ENCODE measurements at regions not wholly inside any gene's neighbourhood (a gene's known extent, or its start where the extent isn't known, plus 50 kb on each side); places are given as distances from the start of the nearest gene placed in this dataset.

DNA sequence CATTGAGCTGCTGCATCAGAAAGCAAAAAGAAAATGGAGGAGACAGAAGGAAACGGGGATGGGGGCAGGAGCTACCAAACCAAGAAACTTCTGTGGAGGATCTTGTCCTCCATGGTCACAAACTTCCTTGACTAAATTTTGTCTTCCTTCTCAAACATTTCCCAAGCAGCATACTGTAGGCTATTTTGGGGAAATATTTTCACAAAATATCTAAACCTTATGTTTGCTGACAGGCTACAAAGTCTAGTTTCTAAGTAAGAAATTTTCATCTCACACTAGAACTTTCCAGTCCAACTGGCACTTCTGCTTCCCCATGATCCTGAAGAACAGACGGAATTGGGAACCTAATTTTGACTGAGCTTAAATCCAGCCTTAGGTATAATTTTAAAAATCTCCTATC, 552.0 kb downstream of the SNAPC1 start:
- DNase-seq (ENCODE audit: low read depth in 1 of 2, low spot score in 1 of 2) = no peak
- in situ Hi-C loops (cut with HindIII; ENCODE audit: low pct_unique_long_range_greater_than_20kb, low sequenced_read_pairs) = no loop called here

GRCh38 chr14:62314871-62315270, 552.7 kb downstream of the SNAPC1 start:
- in situ Hi-C loops (cut with HindIII; ENCODE audit: low pct_unique_long_range_greater_than_20kb, low sequenced_read_pairs) = no loop called here

More for the DNA sequence above, 552.0 kb downstream of the SNAPC1 start:
- no peak for TF ChIP-seq JUND (IDR thresholded peaks at IDR 0.05; ENCODE audit: low read depth)

DNA sequence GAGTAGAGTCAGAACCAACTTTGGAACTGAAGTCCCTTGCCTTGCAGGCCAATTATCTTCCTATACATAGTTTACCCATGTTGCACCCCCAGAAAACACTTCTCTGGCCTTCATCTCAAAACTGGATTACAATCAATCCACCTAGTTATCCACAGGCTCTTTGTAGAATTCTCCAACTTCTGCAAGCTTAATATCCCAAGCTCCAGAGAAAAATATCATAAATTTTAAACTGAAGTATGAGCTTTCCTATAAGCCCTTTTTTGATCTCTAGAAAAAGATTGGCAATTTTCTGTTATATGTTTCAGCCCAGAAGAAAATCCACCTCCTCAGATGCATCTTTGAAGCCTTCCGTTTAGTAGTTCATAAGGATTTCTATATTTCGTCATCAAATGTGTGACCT, 553.4 kb downstream of the SNAPC1 start:
- TF ChIP-seq JUND (IDR thresholded peaks at IDR 0.05; ENCODE audit: low read depth) = no peak
- DNase-seq (ENCODE audit: low read depth in 1 of 2, low spot score in 1 of 2) = no peak
- in situ Hi-C loops (cut with HindIII; ENCODE audit: low pct_unique_long_range_greater_than_20kb, low sequenced_read_pairs) = no loop called here

More at GRCh38 chr14:62314871-62315270, 552.7 kb downstream of the SNAPC1 start:
- no peak for DNase-seq (ENCODE audit: low read depth in 1 of 2, low spot score in 1 of 2)
- TF ChIP-seq JUND (IDR thresholded peaks at IDR 0.05; ENCODE audit: low read depth) = no peak

- DNase-seq (ENCODE audit: low read depth in 1 of 2, low spot score in 1 of 2) = no peak
- TF ChIP-seq JUND (IDR thresholded peaks at IDR 0.05; ENCODE audit: low read depth) = no peak
- in situ Hi-C loops (cut with HindIII; ENCODE audit: low pct_unique_long_range_greater_than_20kb, low sequenced_read_pairs) = no loop called here
These were observed 560.0 kb downstream of the SNAPC1 start for GRCh38 chr14:62322216-62322615.

DNA sequence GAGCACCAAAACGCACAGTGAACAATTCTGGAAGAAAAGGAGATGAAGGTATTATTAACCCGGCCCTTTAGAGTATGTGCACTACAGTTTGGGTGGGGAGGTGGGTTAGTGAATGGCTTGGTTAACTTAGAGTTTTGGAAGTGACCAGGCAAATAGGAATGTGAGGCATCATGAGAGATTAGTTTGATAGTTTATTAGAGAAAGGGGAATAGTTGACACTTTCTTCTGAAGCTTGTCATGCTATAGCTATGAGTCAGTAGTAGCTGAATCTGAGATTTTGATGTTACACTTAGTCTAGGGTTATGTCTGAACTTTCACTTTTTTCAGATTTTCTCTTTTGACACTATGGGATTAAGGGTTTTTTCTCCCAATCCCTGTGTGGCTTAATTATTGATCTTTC, 567.2 kb downstream of the SNAPC1 start:
- in situ Hi-C loops (cut with HindIII; ENCODE audit: low pct_unique_long_range_greater_than_20kb, low sequenced_read_pairs) = no loop called here
- TF ChIP-seq JUND (IDR thresholded peaks at IDR 0.05; ENCODE audit: low read depth) = no peak
- no peak for DNase-seq (ENCODE audit: low read depth in 1 of 2, low spot score in 1 of 2)

DNA sequence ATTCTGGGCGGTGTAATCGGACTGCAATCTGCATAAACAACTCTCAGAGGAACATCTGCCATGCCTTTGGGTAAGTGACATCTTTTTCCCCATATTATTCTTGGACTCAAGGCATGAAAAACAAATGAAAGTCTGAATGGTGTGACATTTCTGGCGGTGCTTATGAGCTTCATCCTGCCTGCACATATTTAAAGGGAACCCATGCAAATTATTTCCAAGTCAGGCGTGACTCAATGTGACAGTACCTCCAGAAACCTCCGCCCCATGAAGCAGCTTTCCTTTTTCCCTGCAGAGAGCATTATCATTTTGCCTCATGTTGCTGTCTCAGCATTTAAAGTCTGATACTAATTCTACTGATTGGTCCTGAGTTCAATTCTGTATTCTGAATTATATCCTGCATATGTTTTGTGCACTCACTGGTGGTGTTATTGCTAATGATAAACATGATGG, 585.4 kb downstream of the SNAPC1 start:
- in situ Hi-C loops (cut with HindIII; ENCODE audit: low pct_unique_long_range_greater_than_20kb, low sequenced_read_pairs) = no loop called here
- no peak for TF ChIP-seq JUND (IDR thresholded peaks at IDR 0.05; ENCODE audit: low read depth)
- DNase-seq (ENCODE audit: low read depth in 1 of 2, low spot score in 1 of 2) = no peak

GRCh38 chr14:62357362-62357761, 595.1 kb downstream of the SNAPC1 start:
- in situ Hi-C loops (cut with HindIII; ENCODE audit: low pct_unique_long_range_greater_than_20kb, low sequenced_read_pairs) = no loop called here
- no peak for TF ChIP-seq JUND (IDR thresholded peaks at IDR 0.05; ENCODE audit: low read depth)
- DNase-seq (ENCODE audit: low read depth in 1 of 2, low spot score in 1 of 2) = no peak

DNA sequence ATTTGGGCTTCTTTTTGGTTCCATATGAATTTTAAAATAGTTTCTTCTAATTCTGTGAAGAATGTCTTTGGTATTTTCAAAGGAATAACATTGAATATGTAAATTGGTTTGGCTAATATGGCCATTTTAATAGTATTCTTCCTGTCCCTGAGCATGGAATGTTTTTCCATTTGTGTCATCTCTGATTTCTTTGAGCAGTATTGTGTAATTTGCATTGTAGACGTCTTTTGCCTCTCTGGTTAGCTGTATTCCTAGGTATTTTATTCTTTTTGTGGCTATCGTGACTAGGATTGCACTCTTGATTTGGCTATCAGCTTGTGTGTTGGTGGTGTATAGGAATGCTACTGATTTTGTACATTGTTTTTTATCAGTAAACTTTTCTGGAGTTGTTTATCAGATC, 601.9 kb downstream of the SNAPC1 start:
- no peak for DNase-seq (ENCODE audit: low read depth in 1 of 2, low spot score in 1 of 2)
- no peak for TF ChIP-seq JUND (IDR thresholded peaks at IDR 0.05; ENCODE audit: low read depth)
- in situ Hi-C loops (cut with HindIII; ENCODE audit: low pct_unique_long_range_greater_than_20kb, low sequenced_read_pairs) = no loop called here

- TF ChIP-seq JUND (IDR thresholded peaks at IDR 0.05; ENCODE audit: low read depth) = no peak
- in situ Hi-C loops (cut with HindIII; ENCODE audit: low pct_unique_long_range_greater_than_20kb, low sequenced_read_pairs) = no loop called here
- DNase-seq (ENCODE audit: low read depth in 1 of 2, low spot score in 1 of 2) = no peak
These were observed 602.6 kb downstream of the SNAPC1 start for GRCh38 chr14:62364800-62365280.

- no peak for TF ChIP-seq JUND (IDR thresholded peaks at IDR 0.05; ENCODE audit: low read depth)
- DNase-seq (ENCODE audit: low read depth in 1 of 2, low spot score in 1 of 2) = no peak
- in situ Hi-C loops (cut with HindIII; ENCODE audit: low pct_unique_long_range_greater_than_20kb, low sequenced_read_pairs) = no loop called here
These were observed 607.8 kb downstream of the SNAPC1 start for GRCh38 chr14:62369919-62370560.

- no peak for DNase-seq (ENCODE audit: low read depth in 1 of 2, low spot score in 1 of 2)
- in situ Hi-C loops (cut with HindIII; ENCODE audit: low pct_unique_long_range_greater_than_20kb, low sequenced_read_pairs) = no loop called here
- TF ChIP-seq JUND (IDR thresholded peaks at IDR 0.05; ENCODE audit: low read depth) = no peak
These were observed 611.7 kb downstream of the SNAPC1 start for GRCh38 chr14:62373944-62374343.

GRCh38 chr14:62378057-62378456, 615.8 kb downstream of the SNAPC1 start:
- in situ Hi-C loops (cut with HindIII; ENCODE audit: low pct_unique_long_range_greater_than_20kb, low sequenced_read_pairs) = no loop called here
- no peak for DNase-seq (ENCODE audit: low read depth in 1 of 2, low spot score in 1 of 2)
- TF ChIP-seq JUND (IDR thresholded peaks at IDR 0.05; ENCODE audit: low read depth) = no peak

GRCh38 chr14:62381311-62382070, 619.3 kb downstream of the SNAPC1 start:
- no peak for DNase-seq (ENCODE audit: low read depth in 1 of 2, low spot score in 1 of 2)
- in situ Hi-C loops (cut with HindIII; ENCODE audit: low pct_unique_long_range_greater_than_20kb, low sequenced_read_pairs) = no loop called here
- no peak for TF ChIP-seq JUND (IDR thresholded peaks at IDR 0.05; ENCODE audit: low read depth)
